ENCODE measurements at regions not wholly inside any gene's neighbourhood (a gene's known extent, or its start where the extent isn't known, plus 50 kb on each side); places are given as distances from the start of the nearest gene placed in this dataset.

DNA sequence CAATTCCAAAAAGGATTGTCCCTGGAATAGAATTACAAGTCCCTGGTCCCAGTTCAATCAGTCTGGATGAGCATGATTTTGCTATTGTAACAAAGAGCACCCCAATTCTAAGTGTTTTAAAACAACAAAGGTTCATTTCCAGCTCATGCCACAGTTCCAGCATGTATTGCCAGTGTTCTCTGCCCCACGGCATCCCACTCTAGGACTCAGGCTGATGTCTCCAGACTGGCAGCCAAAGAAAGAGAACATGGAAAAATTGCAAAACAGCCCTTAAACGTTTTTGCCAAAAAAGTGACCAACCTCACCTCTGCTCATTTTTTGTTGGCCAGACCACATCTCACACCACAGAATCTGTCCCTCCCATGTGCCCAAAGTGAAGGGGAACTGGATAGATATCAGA lies 116.0 kb upstream of the PLXNC1 start:
- no peak for DNase-seq

DNA sequence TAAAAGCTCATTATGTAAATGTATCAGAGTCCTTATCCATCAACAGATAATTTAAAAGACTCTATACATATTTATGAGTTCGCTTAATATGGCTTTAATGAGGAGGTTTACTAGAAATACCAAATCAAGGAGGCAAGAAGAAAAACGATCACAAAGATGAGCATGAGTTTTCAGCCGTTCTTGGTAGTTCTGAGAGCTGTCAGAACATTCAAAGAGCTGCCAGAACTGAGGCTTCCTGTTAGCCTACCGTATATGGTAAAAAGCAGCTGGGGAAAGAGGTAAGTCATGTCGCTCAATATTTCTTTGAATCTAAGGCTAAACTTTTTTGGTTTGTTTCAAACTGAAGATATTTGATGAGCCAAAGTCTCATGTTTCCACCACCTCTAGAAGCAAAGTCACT lies 115.3 kb upstream of the PLXNC1 start:
- DNase-seq = no peak

DNA sequence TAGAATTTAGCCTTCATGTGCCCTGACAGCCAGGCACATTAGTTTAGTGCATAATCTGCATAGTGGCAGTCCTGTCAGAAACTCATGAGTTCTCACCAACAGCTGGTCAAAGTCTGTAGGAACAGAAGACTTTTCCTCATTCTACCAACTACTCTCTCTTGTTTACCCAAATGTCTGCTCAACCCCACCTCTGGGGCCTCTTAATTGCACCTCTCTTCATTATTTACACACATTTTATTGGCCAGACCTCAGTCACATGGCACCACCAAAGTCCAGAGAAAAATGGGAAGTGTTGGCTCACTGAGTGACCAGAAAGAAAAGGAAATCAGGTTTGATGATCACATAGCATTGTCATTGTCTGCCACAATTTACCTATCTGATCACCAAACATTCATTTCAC lies 114.6 kb upstream of the PLXNC1 start:
- no peak for DNase-seq

DNA sequence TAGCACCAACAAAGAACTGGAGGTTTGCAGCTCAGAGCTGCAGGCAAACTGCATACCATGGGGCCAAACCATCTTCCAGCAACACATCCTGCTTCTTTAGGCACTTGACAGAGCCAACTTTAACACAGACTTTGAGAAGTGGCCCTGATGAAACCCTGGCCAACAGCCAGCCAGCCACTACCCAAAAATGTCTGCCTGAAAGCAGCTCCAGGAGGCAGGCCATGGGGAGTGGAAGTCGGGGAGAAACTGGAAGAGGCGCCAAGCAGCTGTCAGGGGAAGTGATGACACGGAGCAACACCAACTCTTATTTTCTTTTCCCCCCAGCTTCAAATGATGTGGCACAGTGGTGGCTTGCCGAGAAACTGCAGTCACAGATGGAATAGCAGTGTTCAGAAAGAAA lies 110.9 kb upstream of the PLXNC1 start:
- DNase-seq = no peak

DNA sequence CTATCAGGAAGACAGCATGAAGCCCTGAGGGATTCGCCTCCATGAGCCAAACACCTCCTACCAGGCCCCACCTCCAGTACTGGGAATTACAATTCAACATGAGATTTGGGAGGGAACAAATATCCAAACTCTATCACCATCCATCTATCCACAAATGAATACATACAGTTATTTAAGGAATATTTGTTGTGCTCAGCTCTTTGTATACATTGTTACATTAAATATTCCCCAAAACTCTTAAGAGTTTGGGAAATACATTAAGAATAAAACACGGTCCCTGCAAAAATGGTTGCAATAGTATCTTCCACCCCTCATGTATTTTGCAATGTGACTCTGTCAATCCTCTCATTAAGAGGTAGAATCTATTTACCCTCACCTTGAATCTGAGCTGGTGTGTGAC lies 109.8 kb upstream of the PLXNC1 start:
- DNase-seq = no peak

DNA sequence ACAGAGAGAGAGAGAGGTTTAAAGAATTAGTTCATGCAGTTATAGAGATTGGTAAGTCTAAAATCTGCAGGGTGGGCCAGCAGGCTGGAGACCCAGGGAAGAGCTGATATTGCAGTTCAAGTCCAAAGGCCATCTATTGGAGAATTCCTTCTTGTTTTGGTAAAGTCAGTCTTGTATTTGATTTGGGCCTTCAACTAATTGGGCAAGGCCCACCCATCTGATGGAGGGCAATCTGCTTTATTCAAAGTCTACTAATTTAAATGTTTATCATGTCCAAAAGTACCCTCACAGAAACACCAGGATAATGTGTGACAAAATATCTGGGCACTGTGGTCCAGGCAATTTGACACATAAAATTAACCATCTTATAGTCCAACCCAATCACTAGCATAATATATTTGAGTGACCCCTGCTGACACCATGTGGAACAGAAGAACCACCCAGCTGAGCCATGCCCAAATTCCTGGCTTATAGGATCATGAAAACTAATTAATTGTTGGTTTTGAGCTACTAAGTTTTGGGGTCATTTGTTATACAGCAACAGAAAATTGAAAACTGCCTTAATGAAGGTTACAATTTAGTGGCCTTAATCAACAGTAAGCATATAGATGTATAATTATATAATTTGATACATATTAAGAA lies 109.1 kb upstream of the PLXNC1 start:
- DNase-seq = no peak

DNA sequence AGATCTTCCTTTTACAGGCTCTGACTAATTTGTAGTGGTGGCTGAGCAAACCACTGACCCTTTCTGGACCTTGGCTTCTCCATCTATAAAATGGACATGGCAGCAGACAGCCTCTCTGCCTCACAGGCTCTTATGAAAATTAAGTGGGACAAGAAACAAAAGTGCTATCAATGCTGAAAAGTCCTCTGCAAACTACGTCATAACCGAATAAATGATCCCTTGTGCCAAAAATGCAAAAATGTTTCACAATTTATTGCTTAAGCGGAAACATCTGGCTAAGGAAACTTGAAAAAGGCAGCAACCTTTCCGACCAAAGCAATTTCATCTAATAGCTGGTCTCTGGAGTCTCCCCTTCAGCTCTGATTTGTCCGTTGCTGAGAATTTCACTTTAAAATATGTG lies 108.5 kb upstream of the PLXNC1 start:
- DNase-seq = no peak

DNA sequence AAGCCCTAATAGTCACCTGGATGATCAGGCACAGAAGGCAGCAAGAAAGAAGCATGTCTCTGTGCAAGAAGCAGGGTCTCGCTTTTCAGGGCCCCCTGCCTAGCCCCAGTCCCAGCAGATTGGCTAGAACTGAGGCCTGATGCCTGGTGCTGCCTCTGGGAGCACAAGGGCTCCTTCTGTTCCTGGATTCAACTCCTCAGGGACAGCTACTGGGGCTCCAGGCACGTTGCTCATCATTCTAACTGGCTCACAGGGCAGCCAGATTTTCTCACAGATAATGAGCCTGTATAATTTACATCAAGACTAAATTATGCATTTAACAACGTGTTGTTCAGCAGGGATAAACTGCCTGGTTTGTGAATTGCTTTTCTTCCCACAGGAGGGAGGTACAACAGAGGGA lies 106.5 kb upstream of the PLXNC1 start:
- DNase-seq = no peak

DNA sequence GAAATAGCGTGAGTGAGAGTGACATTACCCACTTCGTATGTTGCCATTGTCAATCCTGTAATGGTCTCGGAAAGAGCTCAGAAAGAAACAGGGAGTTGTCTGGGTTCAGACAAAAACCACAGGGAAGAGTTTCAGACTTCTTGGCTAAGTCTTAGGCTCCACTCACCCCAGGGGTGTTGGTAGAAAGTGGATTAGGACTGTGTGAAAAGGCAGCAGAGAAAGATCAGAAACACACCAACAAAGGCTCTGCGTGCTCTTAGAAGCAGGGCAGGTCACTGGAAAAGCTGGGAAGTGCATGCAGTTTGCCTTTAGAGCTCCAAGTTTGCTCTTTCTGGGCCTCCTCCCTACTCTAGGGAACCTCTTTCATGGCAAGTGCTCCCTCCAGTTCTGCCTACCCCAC lies 106.1 kb upstream of the PLXNC1 start:
- DNase-seq = no peak

DNA sequence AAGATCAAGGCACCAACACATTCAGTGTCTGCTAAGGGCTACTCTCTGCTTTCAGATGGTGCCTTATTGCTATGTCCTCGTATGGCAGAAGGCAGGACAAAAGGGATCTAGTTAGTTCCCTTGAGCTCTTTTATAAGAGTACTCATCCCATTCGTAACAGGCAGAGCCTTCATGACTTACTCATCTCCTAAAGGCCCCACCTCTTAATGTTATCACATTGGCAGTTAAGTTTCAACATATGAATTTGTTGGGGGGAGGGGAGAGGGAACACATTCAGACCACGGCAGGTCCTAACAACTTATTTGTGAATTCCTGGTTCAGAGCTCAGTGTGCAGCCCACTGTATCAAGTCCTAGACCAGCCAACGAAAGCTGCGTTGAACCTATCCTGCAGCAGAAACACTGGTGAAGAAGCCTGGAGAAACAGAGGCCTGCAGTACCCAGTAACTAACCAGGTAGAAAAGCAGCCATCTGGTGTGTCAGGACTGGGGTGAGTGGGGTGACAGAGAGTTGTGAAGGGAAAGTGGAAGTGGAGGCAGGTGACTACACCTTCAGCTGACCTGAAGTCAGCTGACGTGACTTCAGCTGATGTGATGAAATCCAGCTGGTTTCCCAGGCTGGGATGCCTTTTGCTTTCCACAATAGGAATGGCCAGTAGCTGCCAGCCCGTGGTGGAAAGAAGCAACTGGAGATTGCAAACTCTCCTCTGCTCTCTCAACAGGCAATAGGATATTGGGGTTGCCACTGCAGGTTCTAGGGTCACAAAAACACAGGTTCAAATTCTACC lies 101.6 kb upstream of the PLXNC1 start:
- no peak for DNase-seq

DNA sequence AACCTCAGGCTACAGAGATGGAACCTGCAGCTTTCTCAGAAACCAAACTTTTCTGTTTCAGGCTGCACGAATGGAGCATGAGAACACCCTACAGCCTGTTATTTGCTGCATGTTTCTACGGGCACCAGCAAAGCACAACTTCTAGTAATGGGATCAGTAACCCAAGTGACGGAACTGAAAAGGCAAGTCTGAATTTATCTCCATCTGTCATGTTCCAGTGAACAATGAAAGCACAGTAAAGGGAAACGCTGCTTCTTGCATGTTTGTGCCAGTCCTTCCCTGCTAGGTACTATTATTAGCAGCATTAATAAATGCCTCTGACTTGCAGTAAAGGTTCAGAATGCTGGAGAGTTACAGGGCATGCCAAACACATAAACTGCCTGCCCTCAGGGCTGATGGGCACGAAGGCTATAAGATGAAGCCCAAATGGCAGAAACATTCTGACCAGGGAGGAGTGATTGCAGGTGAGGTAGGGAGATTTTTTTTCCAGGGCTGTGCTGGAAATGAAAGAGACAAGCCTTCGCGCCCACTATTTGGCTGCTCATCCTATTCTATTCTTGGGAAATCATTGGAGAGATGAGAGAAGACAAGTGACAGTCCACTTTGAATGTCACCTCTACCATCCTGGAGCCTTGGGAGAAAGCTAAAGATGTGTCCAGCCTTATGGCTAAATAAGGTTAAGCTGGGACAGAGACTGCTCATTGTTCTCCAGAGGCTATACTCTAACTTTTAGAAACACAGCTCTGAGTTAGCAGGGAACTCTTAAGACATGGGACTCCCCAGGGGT lies 100.4 kb upstream of the PLXNC1 start:
- no peak for DNase-seq

DNA sequence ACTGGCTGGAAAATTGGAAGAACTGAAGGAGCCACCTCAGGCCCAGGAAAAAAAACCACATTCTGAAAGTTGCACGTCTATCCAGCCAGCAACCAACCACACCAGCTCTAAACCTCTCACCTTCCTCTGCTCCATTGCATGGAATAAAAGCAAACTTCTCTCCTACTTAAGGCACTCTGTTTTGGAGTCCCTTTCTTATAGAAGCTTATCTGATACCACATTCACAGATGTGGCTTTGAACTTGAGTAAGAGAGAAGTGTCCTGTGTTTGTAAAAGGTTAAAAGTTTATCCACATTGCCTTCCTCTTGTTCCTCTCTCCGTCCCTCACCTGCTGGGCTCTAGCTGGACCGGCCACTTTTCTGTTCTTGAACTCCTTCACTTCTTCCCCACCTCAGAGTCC lies 99.6 kb upstream of the PLXNC1 start:
- DNase-seq = no peak

DNA sequence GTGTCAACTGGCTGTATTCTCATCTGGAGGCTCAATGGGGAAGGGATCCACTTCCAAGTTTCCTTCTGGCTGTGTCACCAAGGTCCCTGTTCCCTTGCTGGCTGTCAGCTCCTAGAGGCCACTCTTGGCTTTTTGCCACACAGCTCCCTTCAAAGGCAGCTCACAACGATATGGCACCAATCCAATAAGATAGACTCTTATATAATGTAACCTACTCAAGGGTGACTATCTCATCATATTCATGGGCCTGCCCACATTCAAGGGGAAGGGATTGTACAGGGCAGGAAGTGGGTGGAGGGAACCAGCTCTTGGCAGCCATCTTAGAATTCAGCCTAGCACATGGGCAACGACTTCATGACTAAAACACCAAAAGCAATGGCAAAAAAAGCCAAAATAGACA lies 98.7 kb upstream of the PLXNC1 start:
- peak; percentile 39 for DNase-seq

DNA sequence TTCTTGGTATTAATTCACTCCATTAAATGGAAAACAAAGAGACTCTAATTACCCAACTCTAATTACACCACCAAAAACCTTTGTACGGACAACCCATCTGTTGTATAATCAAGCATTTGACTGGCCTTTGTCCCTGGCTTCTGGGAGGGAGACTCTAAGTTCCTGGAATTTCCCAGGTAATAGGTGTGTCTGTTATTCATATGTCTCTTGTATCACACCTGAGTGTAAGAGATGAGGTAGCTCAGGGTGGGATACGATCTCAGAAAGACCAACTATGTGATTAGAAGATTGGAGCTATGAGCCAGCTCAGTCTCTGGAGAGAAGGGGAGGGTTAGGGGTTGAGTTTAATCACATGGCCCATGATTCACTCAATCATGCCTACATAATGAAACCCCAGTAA lies 94.7 kb upstream of the PLXNC1 start:
- no peak for DNase-seq

DNA sequence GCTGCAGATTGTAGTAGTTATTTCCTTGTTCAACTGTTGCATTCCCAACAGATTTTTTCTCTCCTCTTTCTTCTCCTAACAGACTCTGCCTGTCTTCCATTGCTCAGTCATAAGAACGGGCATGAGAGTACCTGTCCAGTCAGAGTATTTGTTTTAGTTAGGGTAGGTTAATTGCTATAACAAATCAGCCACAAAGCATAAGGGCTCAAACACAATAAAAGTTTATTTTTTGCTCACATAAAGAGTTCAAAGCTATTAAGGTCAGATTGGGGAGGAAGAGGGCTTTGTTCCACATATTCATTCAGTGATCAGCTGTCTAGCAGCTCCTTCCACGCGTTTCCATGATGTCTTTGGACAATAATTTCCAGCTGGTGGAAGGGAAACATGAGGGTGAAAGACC lies 92.8 kb upstream of the PLXNC1 start:
- DNase-seq = no peak

DNA sequence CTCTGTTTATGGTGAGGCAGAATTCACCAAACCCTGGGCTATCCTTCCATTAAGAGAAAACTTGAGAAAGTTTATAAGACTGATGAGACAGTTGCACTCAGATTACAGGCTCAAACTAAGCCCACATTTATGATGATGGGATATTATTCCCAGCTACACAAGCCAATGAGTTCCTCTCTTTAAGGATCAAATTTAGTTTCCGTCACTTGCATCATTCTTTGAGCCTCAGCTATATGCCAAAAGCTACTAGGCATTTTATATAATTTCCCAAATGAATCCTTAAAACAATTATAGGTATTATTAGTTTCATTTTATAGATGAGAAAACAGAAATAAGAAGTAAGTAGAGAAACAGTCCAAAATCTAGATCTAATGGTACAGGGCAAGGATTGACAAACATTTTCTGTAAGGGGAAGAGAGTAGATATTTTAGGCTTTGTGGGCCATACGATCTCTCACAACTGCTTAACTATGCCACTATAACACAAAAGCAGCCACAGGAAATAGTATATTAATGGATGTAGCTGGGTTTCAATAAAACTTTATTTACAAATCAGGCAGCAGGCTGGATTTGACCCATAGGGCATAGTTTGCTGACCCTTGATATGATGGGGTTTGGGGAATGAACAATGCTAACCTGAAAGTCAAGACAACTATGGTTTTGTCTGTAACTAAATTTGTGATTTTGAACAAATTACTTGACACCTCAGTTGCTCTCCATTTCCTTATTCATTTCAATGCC lies 91.8 kb upstream of the PLXNC1 start:
- no peak for DNase-seq

DNA sequence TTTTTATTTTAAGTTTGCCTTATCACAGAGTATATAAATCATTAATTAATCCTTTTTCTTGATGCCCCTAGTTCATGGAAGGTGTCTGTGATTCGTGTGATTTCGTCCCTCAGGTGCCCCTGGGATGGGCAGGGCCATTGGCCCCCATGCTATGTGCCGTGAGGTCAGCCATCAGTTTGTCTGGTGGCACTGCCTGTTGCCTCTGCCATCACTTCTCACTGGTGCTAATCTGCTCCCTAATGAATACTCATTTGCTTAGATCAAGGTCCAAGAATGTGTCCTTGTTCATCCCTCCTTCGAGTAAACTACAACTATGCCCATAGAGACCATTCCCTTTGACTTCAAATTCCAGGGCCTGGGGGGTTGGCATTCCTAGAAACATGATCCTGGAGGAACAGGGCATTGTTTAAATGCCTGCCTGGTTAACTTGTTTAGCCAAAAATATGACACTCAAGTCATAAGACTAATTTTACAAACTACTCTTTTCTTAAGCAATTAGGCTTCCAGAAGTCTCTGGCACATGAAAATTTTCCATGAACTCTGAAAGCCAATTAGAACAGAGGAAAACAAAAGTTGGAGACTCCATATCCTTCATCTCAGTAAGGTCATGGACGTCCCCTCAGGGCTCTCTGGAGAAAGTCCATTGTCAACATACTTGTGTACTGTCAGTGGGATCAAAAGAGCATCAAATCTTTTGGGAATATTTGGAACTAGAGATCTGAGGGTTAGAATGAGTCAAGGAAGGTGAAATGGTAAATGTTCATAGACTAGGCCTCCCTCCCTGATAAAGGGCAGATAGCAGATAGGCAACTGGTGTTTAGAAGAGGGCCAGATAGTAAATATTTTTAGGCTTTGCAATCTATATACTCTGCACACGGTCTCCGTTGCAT lies 90.9 kb upstream of the PLXNC1 start:
- no peak for DNase-seq

DNA sequence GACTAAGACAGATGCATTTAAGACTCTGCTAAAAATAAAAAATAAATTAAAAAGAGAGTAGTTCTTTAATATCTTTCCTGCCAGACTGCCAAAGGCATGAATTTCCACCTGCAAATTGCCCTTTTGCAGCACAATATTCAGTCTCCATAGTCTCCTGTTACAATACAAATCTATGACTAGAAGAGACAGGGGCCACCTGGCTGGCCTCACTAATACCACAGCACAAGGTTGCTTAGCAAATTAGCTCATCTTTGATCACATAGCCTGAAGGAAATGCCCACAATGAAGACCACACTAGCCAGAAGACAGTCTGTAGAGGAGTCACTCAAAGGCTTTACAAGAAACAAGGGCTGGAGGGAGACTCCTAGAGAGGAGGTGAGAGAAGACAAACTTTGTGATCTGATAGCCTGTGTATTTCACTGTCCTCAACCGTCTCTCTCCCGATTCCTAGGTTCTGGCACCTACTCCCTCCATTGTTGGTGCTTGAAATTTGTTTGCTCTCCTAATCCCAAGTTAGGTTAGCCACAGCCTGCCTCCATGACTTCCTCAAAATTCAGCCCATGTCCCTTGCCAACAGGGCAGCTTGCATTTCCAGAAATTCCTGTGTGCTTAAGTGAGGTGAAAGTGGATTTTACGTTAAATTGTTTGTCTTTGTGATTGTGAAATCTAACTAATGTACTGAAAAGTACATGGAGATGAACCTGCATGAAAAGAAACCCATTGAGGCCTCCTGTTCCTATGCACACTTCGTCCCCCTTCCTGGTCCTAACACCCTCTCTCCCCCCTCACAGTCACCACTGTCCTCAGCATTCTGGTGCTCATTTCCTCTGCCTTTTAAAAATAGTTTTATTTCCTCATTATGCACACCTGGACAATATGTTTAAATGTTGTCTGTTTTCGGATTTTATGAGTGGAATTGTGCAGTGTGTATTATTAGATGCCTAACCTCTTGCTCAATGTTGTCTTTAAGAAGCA lies 88.7 kb upstream of the PLXNC1 start:
- peak; percentile 4 for DNase-seq

DNA sequence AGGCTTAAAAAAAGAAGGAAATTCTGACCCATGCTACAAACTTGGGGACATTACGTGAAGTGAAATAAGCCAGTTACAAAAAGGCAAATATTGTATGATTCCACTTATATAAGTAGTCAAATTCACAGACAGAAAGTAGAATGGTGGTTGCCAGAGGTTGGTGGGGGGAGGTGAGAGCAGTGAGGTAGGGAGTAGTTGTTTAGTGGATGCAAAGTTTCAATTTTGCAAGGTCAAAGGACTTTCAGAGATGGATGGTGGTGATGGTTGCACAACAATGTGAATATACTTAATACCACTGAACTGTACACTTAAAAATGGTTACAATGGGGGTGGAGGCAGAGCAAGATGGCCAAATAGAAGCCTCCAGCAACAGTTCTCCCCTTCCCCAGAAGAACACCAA lies 86.2 kb upstream of the PLXNC1 start:
- DNase-seq = no peak

DNA sequence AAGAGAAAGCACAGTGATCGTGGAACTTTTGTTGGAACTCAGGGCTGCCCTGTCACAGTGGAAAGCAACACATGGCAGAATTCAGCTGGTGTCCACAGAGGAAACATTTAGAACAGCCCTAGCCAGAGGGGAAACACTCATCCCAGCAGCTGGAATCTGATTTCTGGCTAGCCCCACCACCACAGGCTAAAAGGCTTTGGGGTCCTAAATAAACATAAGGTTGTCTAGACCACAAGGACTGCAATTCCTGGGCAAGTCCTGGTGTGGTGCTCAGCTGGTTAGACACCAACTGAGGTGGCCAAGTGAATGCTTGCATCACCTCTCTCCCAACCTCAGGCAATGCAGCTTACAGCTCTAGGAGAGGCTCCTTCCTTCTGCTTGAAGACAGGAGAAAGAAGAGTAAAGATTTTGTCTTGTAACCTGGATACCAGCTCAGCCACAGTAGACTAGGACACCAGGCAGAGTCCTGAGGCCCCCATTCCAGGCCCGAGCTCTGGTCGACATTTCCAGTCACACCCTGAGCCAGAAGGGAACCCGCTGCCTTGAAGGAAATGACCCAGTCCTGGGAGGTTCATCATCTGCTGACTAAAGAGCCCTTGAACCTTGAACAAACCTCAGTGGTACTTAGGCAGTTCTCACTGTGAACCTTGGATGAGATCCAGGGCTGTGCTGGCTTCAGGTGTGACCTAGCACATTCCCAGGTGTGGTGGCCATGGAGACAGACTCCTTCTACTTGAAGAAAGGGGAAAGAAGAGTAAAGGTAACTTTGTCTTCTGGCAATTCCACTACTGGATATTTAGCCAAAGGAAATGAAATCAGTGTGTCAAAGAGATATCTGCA lies 85.4 kb upstream of the PLXNC1 start:
- DNase-seq = peak; percentile 37

All from NCI-H2029 (cell line).